ENCODE measurements at regions not wholly inside any gene's neighbourhood (a gene's known extent, or its start where the extent isn't known, plus 50 kb on each side); places are given as distances from the start of the nearest gene placed in this dataset.

GRCh38 chr4:1511441-1512041 lies 105.3 kb upstream of the NKX1-1 start:
- no peak for TF ChIP-seq CTCF (conservative IDR thresholded peaks at IDR 0.05)
- Mint-ChIP-seq H3K27ac (ENCODE audit: unreplicated experiment) (no peak overlapping the region), H3K27me3 (ENCODE audit: low read depth) (peaks cover 24% of the 10 kb centered on the region), H3K36me3 (ENCODE audit: low read depth) (no peaks in the 10 kb centered on the region), H3K4me3 (no peak overlapping the region), H3K4me1 (peaks cover 5% of the 10 kb centered on the region), H3K9me3 (no peaks in the 10 kb centered on the region)
- no peak for DNase-seq (ENCODE audit: low read depth, low spot score)

GRCh38 chr4:1510931-1511330 lies 104.7 kb upstream of the NKX1-1 start:
- no peak overlapping the region for H3K4me3 Mint-ChIP-seq
- no peak overlapping the region for H3K27ac Mint-ChIP-seq (ENCODE audit: unreplicated experiment)
- H3K27me3 Mint-ChIP-seq (ENCODE audit: low read depth) = peaks cover 28% of the 10 kb centered on the region
- H3K4me1 Mint-ChIP-seq = peaks cover 5% of the 10 kb centered on the region
- no peak for TF ChIP-seq CTCF (conservative IDR thresholded peaks at IDR 0.05)
- no peak for DNase-seq (ENCODE audit: low read depth, low spot score)
- no peaks in the 10 kb centered on the region for H3K9me3 Mint-ChIP-seq
- no peaks in the 10 kb centered on the region for H3K36me3 Mint-ChIP-seq (ENCODE audit: low read depth)

- no peak for TF ChIP-seq CTCF (conservative IDR thresholded peaks at IDR 0.05)
- DNase-seq (ENCODE audit: low read depth, low spot score) = no peak
- H3K36me3 Mint-ChIP-seq (ENCODE audit: low read depth) = no peaks in the 10 kb centered on the region
- peaks cover 5% of the 10 kb centered on the region for H3K4me1 Mint-ChIP-seq
- no peak overlapping the region for H3K4me3 Mint-ChIP-seq
- no peaks in the 10 kb centered on the region for H3K9me3 Mint-ChIP-seq
- no peak overlapping the region for H3K27ac Mint-ChIP-seq (ENCODE audit: unreplicated experiment)
- peaks cover 32% of the 10 kb centered on the region for H3K27me3 Mint-ChIP-seq (ENCODE audit: low read depth)
These were observed 103.1 kb upstream of the NKX1-1 start for GRCh38 chr4:1509366-1509765.

GRCh38 chr4:1508161-1509160 lies 102.2 kb upstream of the NKX1-1 start:
- Mint-ChIP-seq H3K9me3 (no peaks in the 10 kb centered on the region), H3K4me3 (no peak overlapping the region), H3K36me3 (ENCODE audit: low read depth) (no peaks in the 10 kb centered on the region), H3K4me1 (peaks cover 5% of the 10 kb centered on the region), H3K27me3 (ENCODE audit: low read depth) (peaks cover 32% of the 10 kb centered on the region), H3K27ac (ENCODE audit: unreplicated experiment) (no peak overlapping the region)
- TF ChIP-seq CTCF (conservative IDR thresholded peaks at IDR 0.05) = no peak
- DNase-seq (ENCODE audit: low read depth, low spot score) = no peak

GRCh38 chr4:1506956-1507721 lies 100.9 kb upstream of the NKX1-1 start:
- no peaks in the 10 kb centered on the region for H3K36me3 Mint-ChIP-seq (ENCODE audit: low read depth)
- H3K4me1 Mint-ChIP-seq = peaks cover 5% of the 10 kb centered on the region
- no peak for DNase-seq (ENCODE audit: low read depth, low spot score)

More at GRCh38 chr4:1506956-1507721, 100.9 kb upstream of the NKX1-1 start:
- H3K27ac Mint-ChIP-seq (ENCODE audit: unreplicated experiment) = no peak overlapping the region
- TF ChIP-seq CTCF (conservative IDR thresholded peaks at IDR 0.05) = no peak
- H3K27me3 Mint-ChIP-seq (ENCODE audit: low read depth) = peaks cover 32% of the 10 kb centered on the region
- no peaks in the 10 kb centered on the region for H3K9me3 Mint-ChIP-seq
- H3K4me3 Mint-ChIP-seq = no peak overlapping the region

Measured in neural crest cell (in vitro differentiated cells).